SIG-M5 treated with dmso at 0.1 percent for 504 hours (cell line): ENCODE measurements at regions not wholly inside any gene's neighbourhood (a gene's known extent, or its start where the extent isn't known, plus 50 kb on each side); places are given as distances from the start of the nearest gene placed in this dataset.
A peak's percentile ranks its signal among the peaks of the same experiment; 100 is the strongest.

Experiments used
- DNase-seq: peaks from one replicate; lab custom pipeline; 2025; ENCODE audit not compliant: unreplicated experiment; lab: John Stamatoyannopoulos, UW

- no peak for DNase-seq
Measured at GRCh38 chr21:15363921-15364320, 299.1 kb upstream of the NRIP1 start.

GRCh38 chr21:15365751-15366392 lies 301.1 kb upstream of the NRIP1 start:
- DNase-seq, result no peak

- DNase-seq, result no peak
Measured at GRCh38 chr21:15366555-15366954, 301.8 kb upstream of the NRIP1 start.

- DNase-seq, result no peak
Measured at GRCh38 chr21:15367061-15367626, 302.3 kb upstream of the NRIP1 start.

- no peak for DNase-seq
Measured at GRCh38 chr21:15370462-15370975, 305.7 kb upstream of the NRIP1 start.

- DNase-seq, result no peak
Measured at GRCh38 chr21:15373941-15374340, 309.1 kb upstream of the NRIP1 start.

GRCh38 chr21:15379776-15380175 lies 315.0 kb upstream of the NRIP1 start:
- DNase-seq, result no peak

DNA sequence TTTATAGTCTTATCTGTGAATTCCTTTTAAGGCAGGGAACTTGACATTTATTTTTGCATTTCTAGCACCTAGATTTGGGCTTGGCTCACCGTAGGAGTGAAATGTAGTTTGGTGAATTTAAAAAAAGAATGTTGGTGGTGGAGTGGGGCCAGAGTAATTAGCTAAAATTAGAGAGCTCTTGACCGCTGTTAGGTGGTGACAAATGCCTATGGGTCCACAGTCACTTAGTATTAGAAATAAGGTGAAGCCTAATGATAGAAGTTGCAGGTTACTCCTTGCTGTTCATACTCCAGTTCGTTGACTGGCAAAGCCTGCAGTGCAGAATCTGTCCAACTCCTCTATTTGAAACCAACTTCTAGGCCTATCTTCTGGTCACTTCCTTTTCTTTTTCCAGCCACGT lies 318.8 kb upstream of the NRIP1 start:
- no peak for DNase-seq

DNA sequence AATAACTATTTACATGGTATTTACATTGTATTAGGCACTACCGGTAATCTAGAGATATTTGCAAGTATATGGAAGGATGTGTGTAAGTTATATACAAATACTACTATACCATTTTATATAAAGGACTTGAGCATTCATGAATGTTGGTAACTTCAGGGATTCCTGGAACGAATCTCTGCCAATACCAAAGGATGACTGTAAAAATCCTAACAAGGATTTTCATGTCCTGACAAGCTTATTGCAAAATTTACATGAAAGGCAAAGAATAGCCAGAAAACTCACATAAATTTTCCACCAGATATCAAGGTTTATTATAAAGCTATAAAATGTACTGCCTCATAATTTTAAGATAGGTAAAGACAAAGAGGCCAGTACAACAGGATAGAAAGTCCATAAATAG lies 325.2 kb upstream of the NRIP1 start:
- DNase-seq, result no peak

- DNase-seq, result no peak
Measured at GRCh38 chr21:15397258-15397657, 332.5 kb upstream of the NRIP1 start.

GRCh38 chr21:15400905-15401304 lies 328.9 kb upstream of the USP25 start:
- DNase-seq, result no peak

- DNase-seq, result no peak
Measured at GRCh38 chr21:15401331-15401730, 328.5 kb upstream of the USP25 start.

DNA sequence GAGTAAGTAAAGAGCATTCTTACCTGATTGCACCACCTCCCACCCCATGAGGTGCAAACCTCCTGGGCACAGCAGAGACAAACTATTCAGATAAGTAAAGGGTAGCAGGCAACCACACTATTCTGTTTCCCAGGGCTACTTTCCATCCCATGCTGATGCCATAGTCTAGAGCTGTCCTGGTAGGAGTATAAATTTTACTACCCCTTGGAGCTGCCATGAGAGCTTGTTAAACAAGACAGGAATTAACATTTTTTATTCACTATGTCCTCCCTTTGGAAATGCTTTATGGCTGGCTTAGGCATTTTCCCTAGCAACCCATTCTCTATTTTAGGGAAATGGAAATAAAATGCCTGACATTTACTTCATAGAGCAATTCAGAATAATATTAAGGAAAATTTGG lies 324.6 kb upstream of the USP25 start:
- DNase-seq, result no peak

GRCh38 chr21:15406791-15407190 lies 323.0 kb upstream of the USP25 start:
- no peak for DNase-seq

DNA sequence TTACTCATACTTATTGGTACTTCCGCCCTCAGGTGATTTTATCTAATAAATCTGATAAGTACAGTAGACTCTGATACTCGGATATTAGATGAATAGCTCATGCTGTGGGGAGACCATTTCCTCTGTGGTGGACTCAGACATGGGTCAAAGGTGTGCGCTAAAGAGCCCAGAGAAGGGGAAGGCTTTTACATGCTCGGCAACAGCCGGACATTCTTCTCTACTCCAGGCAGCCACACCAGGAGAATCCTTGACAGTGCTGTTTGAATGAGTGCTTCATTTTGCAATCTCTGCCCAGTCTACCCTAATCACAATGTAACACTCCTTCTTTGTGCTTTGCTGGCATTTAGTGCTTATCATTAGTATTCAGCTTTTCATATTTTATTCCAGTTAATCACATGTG lies 322.2 kb upstream of the USP25 start:
- DNase-seq, result no peak

DNA sequence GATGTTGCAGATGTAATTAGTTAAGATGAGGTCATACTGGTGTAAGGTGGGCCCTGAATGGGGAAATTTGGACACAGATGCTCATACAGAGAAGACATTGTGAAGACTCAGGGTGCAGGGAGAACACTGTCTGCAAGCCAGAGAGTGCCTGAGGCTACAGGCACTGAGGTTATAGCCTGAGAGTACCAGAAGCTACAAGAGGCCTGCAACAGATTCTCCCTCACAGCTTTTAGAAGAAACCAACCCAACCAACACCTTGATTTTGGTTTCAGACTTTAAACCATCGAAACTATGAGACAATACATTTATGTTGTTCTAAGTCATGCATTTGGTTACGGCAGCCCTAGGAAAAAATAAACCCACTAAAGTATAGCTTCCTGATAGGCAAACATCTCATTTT lies 321.7 kb upstream of the USP25 start:
- DNase-seq, result no peak

- no peak for DNase-seq
Measured at GRCh38 chr21:15409031-15409430, 320.8 kb upstream of the USP25 start.

GRCh38 chr21:15410853-15411252 lies 318.9 kb upstream of the USP25 start:
- no peak for DNase-seq

DNA sequence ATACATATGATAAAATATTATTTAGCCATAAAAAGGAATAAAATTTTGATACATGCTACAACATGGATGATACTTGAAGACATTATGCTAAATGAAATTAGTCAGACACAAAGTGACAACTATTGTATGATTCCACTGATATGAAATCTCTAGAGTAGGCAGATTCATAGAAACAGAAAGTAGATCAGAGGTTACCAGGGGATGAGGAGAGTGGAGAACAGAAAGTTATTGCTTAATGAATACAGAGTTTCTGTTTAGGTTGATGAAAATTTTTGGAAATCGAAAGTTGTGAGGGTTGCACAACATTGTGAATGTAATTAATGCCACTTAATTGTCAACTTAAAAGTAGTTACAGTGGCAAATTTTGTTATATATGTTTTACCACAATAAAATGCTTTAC lies 315.7 kb upstream of the USP25 start:
- DNase-seq, result peak; percentile 57

- DNase-seq, result no peak
Measured at GRCh38 chr21:15415541-15416261, 314.1 kb upstream of the USP25 start.

DNA sequence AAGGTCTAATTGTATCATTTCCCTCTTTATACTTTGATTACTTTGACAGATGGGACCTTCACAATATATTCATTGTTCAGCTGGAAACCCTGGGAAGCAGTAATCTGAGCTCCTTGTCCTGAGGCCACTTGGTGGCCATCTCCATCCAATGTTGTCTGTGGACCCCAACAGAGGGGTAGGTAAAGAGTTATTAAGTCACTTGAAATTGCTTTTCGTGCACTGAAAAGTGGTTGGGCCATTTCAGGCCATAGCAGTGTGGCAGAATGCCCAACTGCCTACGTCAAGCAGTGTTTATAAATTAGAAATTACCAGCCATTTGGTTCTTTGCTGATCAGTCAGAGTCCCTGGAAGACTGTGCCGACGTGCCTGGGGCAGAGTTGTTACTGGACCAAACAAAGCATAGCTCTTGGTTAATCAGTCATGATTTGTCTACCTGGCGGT lies 308.3 kb upstream of the USP25 start:
- no peak for DNase-seq

- DNase-seq, result no peak
Measured at GRCh38 chr21:15421947-15422346, 307.8 kb upstream of the USP25 start.
